KOPT-K1 (cell line): ENCODE measurements at regions not wholly inside any gene's neighbourhood (a gene's known extent, or its start where the extent isn't known, plus 50 kb on each side); places are given as distances from the start of the nearest gene placed in this dataset.

Source experiments
- H3K27ac ChIP-seq: fragments of 200-600 bp; sonication (generic); 2 replicates; pipeline ENCODE4 v1.5.1; 2016; ENCODE audit warnings: antibody characterized with exemption, mild to moderate bottlenecking, low read depth, low read length; ENCODE audit not compliant: poor library complexity, severe bottlenecking
- H3K36me3 ChIP-seq: fragments of 200-600 bp; sonication (generic); 2 replicates; pipeline ENCODE4 v1.5.1; 2017; ENCODE audit warnings: antibody characterized with exemption, mild to moderate bottlenecking, low read length, moderate library complexity; ENCODE audit not compliant: insufficient read depth
- H3K9me3 ChIP-seq: fragments of 200-600 bp; sonication (generic); 2 replicates; pipeline ENCODE4 v1.5.1; 2017; ENCODE audit warnings: antibody characterized with exemption, low read length, mild to moderate bottlenecking; ENCODE audit not compliant: insufficient read depth, poor library complexity, severe bottlenecking

GRCh38 chr5:2603272-2603575 lies 148.3 kb downstream of the IRX2 start:
- Histone ChIP-seq H3K36me3 (no peaks in the 10 kb centered on the region), H3K9me3 (no peaks in the 10 kb centered on the region), H3K27ac (no peak overlapping the region)

GRCh38 chr5:2602451-2603271 lies 148.8 kb downstream of the IRX2 start:
- H3K36me3 ChIP-seq = no peaks in the 10 kb centered on the region
- no peaks in the 10 kb centered on the region for H3K9me3 ChIP-seq

GRCh38 chr5:2598503-2598902 lies 153.0 kb downstream of the IRX2 start:
- no peaks in the 10 kb centered on the region for H3K36me3 ChIP-seq

More at GRCh38 chr5:2602451-2603271, 148.8 kb downstream of the IRX2 start:
- H3K27ac ChIP-seq = no peak overlapping the region

GRCh38 chr5:2594701-2595100 lies 156.8 kb downstream of the IRX2 start:
- Histone ChIP-seq H3K36me3 (no peaks in the 10 kb centered on the region), H3K27ac (no peak overlapping the region), H3K9me3 (no peaks in the 10 kb centered on the region)

More at GRCh38 chr5:2598503-2598902, 153.0 kb downstream of the IRX2 start:
- no peaks in the 10 kb centered on the region for H3K9me3 ChIP-seq
- H3K27ac ChIP-seq = no peak overlapping the region

GRCh38 chr5:2592766-2593165 lies 158.7 kb downstream of the IRX2 start:
- H3K9me3 ChIP-seq = no peaks in the 10 kb centered on the region
- no peaks in the 10 kb centered on the region for H3K36me3 ChIP-seq
- no peak overlapping the region for H3K27ac ChIP-seq

GRCh38 chr5:2591777-2592453 lies 159.6 kb downstream of the IRX2 start:
- H3K27ac ChIP-seq = no peak overlapping the region
- H3K36me3 ChIP-seq = no peaks in the 10 kb centered on the region
- H3K9me3 ChIP-seq = peaks cover 4% of the 10 kb centered on the region

GRCh38 chr5:2588850-2589501 lies 162.5 kb downstream of the IRX2 start:
- Histone ChIP-seq H3K9me3 (peaks cover 4% of the 10 kb centered on the region), H3K36me3 (no peaks in the 10 kb centered on the region), H3K27ac (no peak overlapping the region)

- peaks cover 4% of the 10 kb centered on the region for H3K9me3 ChIP-seq
- no peak overlapping the region for H3K27ac ChIP-seq
- no peaks in the 10 kb centered on the region for H3K36me3 ChIP-seq
These were observed 164.1 kb downstream of the IRX2 start for GRCh38 chr5:2587189-2588031.

- H3K9me3 ChIP-seq = peaks cover 4% of the 10 kb centered on the region
These were observed 165.3 kb downstream of the IRX2 start for GRCh38 chr5:2586016-2586715.

GRCh38 chr5:2584579-2585269 lies 166.8 kb downstream of the IRX2 start:
- Histone ChIP-seq H3K27ac (no peak overlapping the region), H3K9me3 (peaks cover 4% of the 10 kb centered on the region), H3K36me3 (no peaks in the 10 kb centered on the region)

More at GRCh38 chr5:2586016-2586715, 165.3 kb downstream of the IRX2 start:
- no peak overlapping the region for H3K27ac ChIP-seq
- no peaks in the 10 kb centered on the region for H3K36me3 ChIP-seq

- Histone ChIP-seq H3K27ac (no peak overlapping the region), H3K9me3 (peaks cover 4% of the 10 kb centered on the region), H3K36me3 (no peaks in the 10 kb centered on the region)
These were observed 169.0 kb downstream of the IRX2 start for GRCh38 chr5:2582507-2582906.

- H3K27ac ChIP-seq = no peak overlapping the region
- peaks cover 2% of the 10 kb centered on the region for H3K9me3 ChIP-seq
- H3K36me3 ChIP-seq = no peaks in the 10 kb centered on the region
These were observed 169.4 kb downstream of the IRX2 start for GRCh38 chr5:2582106-2582505.

- H3K9me3 ChIP-seq = no peaks in the 10 kb centered on the region
- H3K36me3 ChIP-seq = no peaks in the 10 kb centered on the region
- H3K27ac ChIP-seq = no peak overlapping the region
These were observed 170.1 kb downstream of the IRX2 start for GRCh38 chr5:2581418-2581817.

GRCh38 chr5:2579126-2579525 lies 172.4 kb downstream of the IRX2 start:
- Histone ChIP-seq H3K27ac (no peak overlapping the region), H3K36me3 (no peaks in the 10 kb centered on the region), H3K9me3 (no peaks in the 10 kb centered on the region)
